Psoas muscle (tissue), 7 donors: ENCODE measurements at regions not wholly inside any gene's neighbourhood (a gene's known extent, or its start where the extent isn't known, plus 50 kb on each side); places are given as distances from the start of the nearest gene placed in this dataset.

Experiments used
- ATAC-seq, 4 donors: fragments of 200-7000 bp; cut with Tn5 transposase; one replicate each; pipeline ENCODE4 v1.9.1; 2020; ENCODE audit warnings: moderate library complexity in 3 of 4, mild to moderate bottlenecking in 2 of 4
- DNase-seq, 2 donors: peaks; one replicate each; pipeline ENCODE4 v3.0.0-alpha.2; 2020
- H3K27ac ChIP-seq: fragments of 200-600 bp; one replicate; pipeline ENCODE4 v1.8.0; 2022
- H3K27me3 ChIP-seq, 3 donors: fragments of 200-600 bp in 1 of 3; one replicate each; pipeline versions ENCODE4 v1.6.1 to v1.8.0; 2013 to 2022; ENCODE audit warnings: low read length in 2 of 3, mild to moderate bottlenecking in 2 of 3, moderate library complexity in 1 of 3; ENCODE audit not compliant: insufficient read depth in 3 of 3
- H3K36me3 ChIP-seq, 2 donors: fragments of 200-600 bp in 1 of 2; one replicate each; pipeline versions ENCODE4 v1.6.1 to v1.8.0; 2013 to 2022; ENCODE audit warnings: low read depth in 1 of 2, mild to moderate bottlenecking in 1 of 2, moderate library complexity in 1 of 2; ENCODE audit not compliant: insufficient read depth in 1 of 2
- H3K4me1 ChIP-seq: fragments of 200-600 bp; one replicate; pipeline ENCODE4 v1.8.0; 2022
- H3K4me3 ChIP-seq: fragments of 200-600 bp; one replicate; pipeline ENCODE4 v1.8.0; 2022; ENCODE audit warnings: mild to moderate bottlenecking
- H3K9me3 ChIP-seq: fragments of 200-600 bp; one replicate; pipeline ENCODE4 v1.8.0; 2022
- WGBS, 3 donors: extraction: QIAGEN DNeasy Blood & Tissue Kit; methylation state at CpG; one replicate each; pipeline versions ENCODE4 v1.1.6 to v1.1.7; 2013; 5-methylcytosine and 5-hydroxymethylcytosine counted together
- intact Hi-C, 2 donors: fragments of 100-400 bp; cut with DNase I; formaldehyde crosslinking; loops; one replicate each; pipeline versions ENCODE4 v1.11.0 to v1.14.2; 2022
- TF ChIP-seq, protein P1 (sequence below): fragments of 200-600 bp; IDR thresholded peaks from one replicate; pipeline ENCODE4 v1.8.0; 2022; ENCODE audit warnings: antibody characterized with exemption
- donor health status: healthy with polysubstance abuse.
- donor health status: DM: no; HTN: no; CAD: no; lungs with moderate emphysema.
- donor health status: Bipolar disorder and iron deficiency.
- donor health status: healthy.
- donor health status: DM: yes; HTN: yes; CAD: no.
- donor health status: DM: no; HTN: no; CAD: no.
- donor health status: DM: yes; HTN: yes; CAD: no.

DNA sequence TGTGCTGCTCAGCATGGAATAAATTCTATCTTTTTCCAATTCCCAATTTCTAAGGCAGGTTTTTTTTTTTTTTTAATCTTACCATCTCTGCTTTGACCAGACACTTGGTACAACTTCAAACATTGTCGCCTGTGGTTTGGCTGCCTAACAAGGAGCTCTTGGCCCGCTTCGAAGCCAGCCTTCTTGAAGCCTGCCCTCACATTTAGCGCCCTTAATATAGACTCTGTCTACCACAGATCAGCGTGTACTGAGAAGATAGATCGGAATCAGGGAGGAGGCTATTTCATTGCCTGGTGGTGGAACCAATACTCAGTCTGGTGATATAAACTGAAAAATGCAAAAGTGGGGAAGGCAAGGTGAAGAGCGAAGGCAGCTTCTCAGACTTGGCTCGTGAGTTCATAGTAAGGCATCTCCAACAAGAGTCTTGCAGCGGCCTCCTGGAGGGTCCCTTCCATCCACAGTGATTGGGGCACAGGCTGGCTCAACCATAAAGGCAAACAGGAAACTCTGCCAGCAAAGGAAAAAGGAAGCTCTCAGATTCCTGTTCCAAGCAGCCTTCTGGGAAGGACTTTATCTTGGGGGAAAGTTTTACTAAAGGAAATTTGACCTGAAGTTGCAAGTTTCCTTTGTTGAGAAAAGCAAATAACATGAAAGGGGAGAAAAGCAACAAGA is 103.2 kb upstream of the BCL2L14 start:
- TF ChIP-seq, protein P1, sequence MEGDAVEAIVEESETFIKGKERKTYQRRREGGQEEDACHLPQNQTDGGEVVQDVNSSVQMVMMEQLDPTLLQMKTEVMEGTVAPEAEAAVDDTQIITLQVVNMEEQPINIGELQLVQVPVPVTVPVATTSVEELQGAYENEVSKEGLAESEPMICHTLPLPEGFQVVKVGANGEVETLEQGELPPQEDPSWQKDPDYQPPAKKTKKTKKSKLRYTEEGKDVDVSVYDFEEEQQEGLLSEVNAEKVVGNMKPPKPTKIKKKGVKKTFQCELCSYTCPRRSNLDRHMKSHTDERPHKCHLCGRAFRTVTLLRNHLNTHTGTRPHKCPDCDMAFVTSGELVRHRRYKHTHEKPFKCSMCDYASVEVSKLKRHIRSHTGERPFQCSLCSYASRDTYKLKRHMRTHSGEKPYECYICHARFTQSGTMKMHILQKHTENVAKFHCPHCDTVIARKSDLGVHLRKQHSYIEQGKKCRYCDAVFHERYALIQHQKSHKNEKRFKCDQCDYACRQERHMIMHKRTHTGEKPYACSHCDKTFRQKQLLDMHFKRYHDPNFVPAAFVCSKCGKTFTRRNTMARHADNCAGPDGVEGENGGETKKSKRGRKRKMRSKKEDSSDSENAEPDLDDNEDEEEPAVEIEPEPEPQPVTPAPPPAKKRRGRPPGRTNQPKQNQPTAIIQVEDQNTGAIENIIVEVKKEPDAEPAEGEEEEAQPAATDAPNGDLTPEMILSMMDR = no peak
- DNase-seq = no peak
- WGBS, 3 donors = 50 to 77% (median 62%) methylated on average over 9 of the region's 9 CpGs
- no peaks in the 10 kb centered on the region for H3K9me3 ChIP-seq
- no peaks in the 10 kb centered on the region for H3K27me3 ChIP-seq
- H3K4me1 ChIP-seq = no peaks in the 10 kb centered on the region
- no peaks in the 10 kb centered on the region for H3K36me3 ChIP-seq
- ATAC-seq = peak; percentile 52 to 85 (median 69)
- H3K4me3 ChIP-seq = no peak overlapping the region
- intact Hi-C loops = no loop called here
- H3K27ac ChIP-seq = no peak overlapping the region

DNA sequence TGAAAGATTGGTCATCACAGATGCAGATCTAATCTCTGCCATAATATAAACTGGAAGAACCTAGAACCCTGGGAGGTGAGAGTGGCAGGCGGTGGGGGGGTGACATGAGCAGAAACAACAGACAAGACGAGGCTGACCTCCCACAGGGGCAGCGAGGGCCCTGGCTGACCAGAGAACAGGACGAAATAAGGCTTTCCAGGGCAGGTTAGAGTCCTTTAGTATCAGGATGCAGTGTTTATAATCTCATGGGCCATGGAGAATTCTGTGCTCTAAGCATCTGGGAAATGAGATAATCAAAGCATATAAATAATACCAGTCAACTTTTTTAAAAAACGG is 102.7 kb upstream of the BCL2L14 start:
- DNase-seq = no peak
- Histone ChIP-seq H3K4me1 (no peaks in the 10 kb centered on the region), H3K27me3 (no peaks in the 10 kb centered on the region), H3K27ac (no peak overlapping the region), H3K36me3 (no peaks in the 10 kb centered on the region), H3K9me3 (no peaks in the 10 kb centered on the region), H3K4me3 (no peak overlapping the region)
- intact Hi-C loops = no loop called here
- TF ChIP-seq, protein P1 = no peak
- 63 to 68% (median 68%) methylated on average over 5 of the region's 5 CpGs for WGBS, 3 donors
- ATAC-seq = no peak

DNA sequence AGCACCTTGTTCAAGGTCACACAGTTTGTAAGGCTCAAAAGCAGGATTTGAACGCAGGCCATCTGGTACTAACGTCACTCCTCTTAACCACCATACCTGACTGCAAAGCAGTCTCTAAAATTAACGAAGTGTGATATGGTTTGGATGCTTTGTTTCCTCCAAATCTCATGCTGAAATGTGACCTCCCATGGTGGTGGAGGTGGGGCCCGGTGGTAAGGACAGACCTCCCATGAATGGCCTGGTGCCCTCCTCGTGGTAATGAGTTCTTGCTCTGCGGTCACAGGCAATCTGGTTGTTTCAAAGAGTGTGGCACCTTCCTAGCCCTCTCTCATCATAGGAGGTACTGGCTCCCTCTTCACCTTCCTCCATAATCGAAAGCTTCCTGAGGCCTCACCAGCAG is 102.2 kb upstream of the BCL2L14 start:
- Histone ChIP-seq H3K27me3 (no peaks in the 10 kb centered on the region), H3K9me3 (no peaks in the 10 kb centered on the region), H3K27ac (no peak overlapping the region), H3K4me3 (no peak overlapping the region), H3K36me3 (no peaks in the 10 kb centered on the region), H3K4me1 (no peaks in the 10 kb centered on the region)
- TF ChIP-seq, protein P1 = no peak
- WGBS, 3 donors = 82 to 88% (median 84%) methylated on average over 7 of the region's 7 CpGs
- ATAC-seq (no peak), DNase-seq (no peak)
- intact Hi-C loops = no loop called here

DNA sequence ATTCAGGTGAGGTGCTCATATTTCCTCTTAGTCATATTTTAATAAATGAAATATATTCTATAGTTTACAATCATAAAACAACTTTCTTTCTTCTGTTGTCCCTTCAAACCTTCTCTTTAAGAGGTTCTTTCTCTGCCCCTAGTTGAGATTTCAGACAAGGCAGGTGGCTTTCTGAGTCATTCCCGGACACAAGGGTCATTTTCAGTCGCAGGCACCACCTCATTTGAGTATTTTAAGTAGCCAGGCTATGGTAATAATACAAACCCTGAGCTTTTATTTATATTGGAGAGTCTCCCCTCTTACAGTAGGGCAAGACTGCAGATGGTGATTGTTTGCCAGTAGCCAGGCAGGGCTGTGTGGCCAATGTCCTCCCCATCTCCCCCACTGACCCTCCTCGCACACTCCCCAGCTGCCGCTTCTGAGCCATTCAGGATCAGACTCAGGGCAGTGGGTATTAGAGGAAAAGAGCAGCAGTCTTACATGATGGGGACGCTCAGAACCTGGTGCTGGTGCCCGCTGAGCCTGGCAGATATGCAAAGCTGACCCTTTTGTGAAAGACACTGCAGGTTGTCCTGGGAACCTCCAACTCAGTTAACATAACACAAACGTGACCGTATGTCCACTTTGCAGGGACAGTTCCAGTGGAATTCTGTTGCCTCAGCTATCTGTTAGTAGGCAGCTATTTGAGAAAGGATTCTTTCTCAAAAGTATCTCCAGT is 101.1 kb upstream of the BCL2L14 start:
- Histone ChIP-seq H3K4me1 (no peaks in the 10 kb centered on the region), H3K27me3 (no peaks in the 10 kb centered on the region), H3K4me3 (no peak overlapping the region), H3K9me3 (no peaks in the 10 kb centered on the region), H3K27ac (no peak overlapping the region), H3K36me3 (no peaks in the 10 kb centered on the region)
- intact Hi-C loops = no loop called here
- DNase-seq = no peak
- TF ChIP-seq, protein P1 = no peak
- no peak for ATAC-seq
- WGBS, 3 donors = 67 to 78% (median 74%) methylated on average over 8 of the region's 8 CpGs

DNA sequence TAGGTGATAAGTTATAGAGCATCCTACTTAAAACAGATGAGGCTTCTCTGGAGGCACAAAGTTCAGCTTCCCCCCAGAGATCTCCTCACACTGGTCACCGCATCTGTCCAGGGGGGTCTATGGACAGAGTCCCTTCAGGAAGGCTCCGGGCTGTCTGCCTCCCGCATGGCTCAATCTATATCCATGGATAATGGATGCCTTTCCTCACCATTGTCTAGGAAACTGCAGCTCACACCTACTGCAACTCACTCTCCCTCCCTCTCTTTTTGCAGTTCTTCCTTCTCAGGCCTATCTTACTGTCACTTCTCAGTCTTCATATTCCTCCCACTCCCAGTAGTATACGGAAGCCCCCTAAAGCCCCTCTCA is 100.6 kb upstream of the BCL2L14 start:
- no peak overlapping the region for H3K27ac ChIP-seq
- 69 to 95% (median 82%) methylated on average over 4 of the region's 4 CpGs for WGBS, 3 donors
- H3K36me3 ChIP-seq = no peaks in the 10 kb centered on the region
- ATAC-seq (no peak), DNase-seq (no peak)
- TF ChIP-seq, protein P1 = no peak
- H3K4me3 ChIP-seq = no peak overlapping the region
- no peaks in the 10 kb centered on the region for H3K27me3 ChIP-seq
- H3K4me1 ChIP-seq = no peaks in the 10 kb centered on the region
- no peaks in the 10 kb centered on the region for H3K9me3 ChIP-seq
- intact Hi-C loops = no loop called here
